HG03280 (cell line): ENCODE measurements at regions not wholly inside any gene's neighbourhood (a gene's known extent, or its start where the extent isn't known, plus 50 kb on each side); places are given as distances from the start of the nearest gene placed in this dataset.

Experiments
- ATAC-seq: cut with Tn5 transposase; IDR thresholded peaks from one replicate; pipeline ENCODE4 v1.9.1; 2021; ENCODE audit warnings: mild to moderate bottlenecking, moderate library complexity; ENCODE audit not compliant: unreplicated experiment

- no peak for ATAC-seq
These were observed 136.2 kb downstream of the KIT start for GRCh38 chr4:54793856-54794422.
